Chondrocyte (in vitro differentiated cells): ENCODE measurements at regions not wholly inside any gene's neighbourhood (a gene's known extent, or its start where the extent isn't known, plus 50 kb on each side); places are given as distances from the start of the nearest gene placed in this dataset.

Source experiments
- DNase-seq: peaks from one replicate; pipeline ENCODE4 v3.0.0; 2021; ENCODE audit warnings: mixed read lengths, low spot score
- H3K27ac Mint-ChIP-seq: one replicate; pipeline ENCODE4 v1.8.0; 2021; ENCODE audit warnings: mild to moderate bottlenecking, moderate library complexity, mixed read lengths; ENCODE audit not compliant: unreplicated experiment
- H3K27me3 Mint-ChIP-seq: 2 replicates; pipeline ENCODE4 v1.8.0; 2021; ENCODE audit warnings: low read depth, mixed read lengths
- H3K36me3 Mint-ChIP-seq: 2 replicates; pipeline ENCODE4 v1.8.0; 2021; ENCODE audit warnings: low read depth, mixed read lengths
- H3K4me1 Mint-ChIP-seq: 2 replicates; pipeline ENCODE4 v1.8.0; 2021; ENCODE audit warnings: low read depth, mild to moderate bottlenecking, mixed read lengths
- H3K4me3 Mint-ChIP-seq: one replicate; pipeline ENCODE4 v1.8.0; 2021; ENCODE audit warnings: mild to moderate bottlenecking, moderate library complexity, mixed read lengths; ENCODE audit not compliant: unreplicated experiment
- H3K9me3 Mint-ChIP-seq: 2 replicates; pipeline ENCODE4 v1.8.0; 2021; ENCODE audit warnings: low read depth, mixed read lengths
- CTCF ChIP-seq: fragments of 200-600 bp; sonication (generic); IDR thresholded peaks from 2 replicates; pipeline ENCODE4 v1.5.0; 2021; ENCODE audit warnings: antibody characterized with exemption, mild to moderate bottlenecking, moderate library complexity

DNA sequence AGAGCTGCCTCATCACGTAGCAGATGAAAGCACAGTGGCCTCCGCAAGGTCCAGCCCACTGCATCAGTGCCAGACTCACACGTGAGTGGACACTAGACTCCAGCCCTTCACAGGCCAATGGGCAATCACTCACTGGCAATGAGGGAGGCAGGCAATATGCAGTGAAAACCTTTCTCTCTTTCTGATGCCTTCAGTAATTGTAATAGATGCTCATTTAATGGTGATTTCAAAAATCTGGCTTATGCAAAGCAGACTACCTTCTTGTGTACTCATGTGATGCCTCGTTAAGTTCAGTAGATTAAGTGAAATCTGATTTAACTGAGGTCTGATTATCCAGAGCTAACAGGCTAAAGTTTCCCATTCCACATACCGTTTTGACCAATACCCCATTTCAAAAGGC, 546.9 kb downstream of the MIAT start:
- Mint-ChIP-seq H3K4me1 (peaks cover 70% of the 10 kb centered on the region), H3K4me3 (no peak overlapping the region), H3K36me3 (no peaks in the 10 kb centered on the region), H3K27ac (no peak overlapping the region), H3K9me3 (no peaks in the 10 kb centered on the region), H3K27me3 (no peaks in the 10 kb centered on the region)
- no peak for DNase-seq
- no peak for TF ChIP-seq CTCF

DNA sequence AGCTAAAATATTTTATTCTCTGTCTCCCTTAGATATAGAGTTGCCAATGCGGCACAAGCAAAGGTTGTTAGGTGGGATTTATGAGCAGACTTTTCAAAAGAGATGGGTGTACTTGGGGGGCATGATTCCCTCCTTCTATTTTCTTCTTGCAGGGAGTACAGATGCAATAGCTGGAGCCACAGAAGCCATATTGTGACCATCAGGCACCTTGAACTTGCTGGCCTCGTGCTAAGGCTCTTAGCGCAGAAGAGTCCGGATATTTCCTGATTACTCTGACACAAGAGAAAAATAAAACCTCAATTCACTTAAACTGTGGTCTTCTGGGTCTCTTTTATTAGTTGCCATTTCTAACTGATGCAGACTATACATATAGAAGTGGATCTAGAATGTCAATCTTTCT, 547.4 kb downstream of the MIAT start:
- Mint-ChIP-seq H3K27me3 (no peaks in the 10 kb centered on the region), H3K4me3 (no peak overlapping the region), H3K27ac (no peak overlapping the region), H3K4me1 (peaks cover 71% of the 10 kb centered on the region), H3K9me3 (no peaks in the 10 kb centered on the region), H3K36me3 (no peaks in the 10 kb centered on the region)
- DNase-seq: no peak
- TF ChIP-seq CTCF: no peak

DNA sequence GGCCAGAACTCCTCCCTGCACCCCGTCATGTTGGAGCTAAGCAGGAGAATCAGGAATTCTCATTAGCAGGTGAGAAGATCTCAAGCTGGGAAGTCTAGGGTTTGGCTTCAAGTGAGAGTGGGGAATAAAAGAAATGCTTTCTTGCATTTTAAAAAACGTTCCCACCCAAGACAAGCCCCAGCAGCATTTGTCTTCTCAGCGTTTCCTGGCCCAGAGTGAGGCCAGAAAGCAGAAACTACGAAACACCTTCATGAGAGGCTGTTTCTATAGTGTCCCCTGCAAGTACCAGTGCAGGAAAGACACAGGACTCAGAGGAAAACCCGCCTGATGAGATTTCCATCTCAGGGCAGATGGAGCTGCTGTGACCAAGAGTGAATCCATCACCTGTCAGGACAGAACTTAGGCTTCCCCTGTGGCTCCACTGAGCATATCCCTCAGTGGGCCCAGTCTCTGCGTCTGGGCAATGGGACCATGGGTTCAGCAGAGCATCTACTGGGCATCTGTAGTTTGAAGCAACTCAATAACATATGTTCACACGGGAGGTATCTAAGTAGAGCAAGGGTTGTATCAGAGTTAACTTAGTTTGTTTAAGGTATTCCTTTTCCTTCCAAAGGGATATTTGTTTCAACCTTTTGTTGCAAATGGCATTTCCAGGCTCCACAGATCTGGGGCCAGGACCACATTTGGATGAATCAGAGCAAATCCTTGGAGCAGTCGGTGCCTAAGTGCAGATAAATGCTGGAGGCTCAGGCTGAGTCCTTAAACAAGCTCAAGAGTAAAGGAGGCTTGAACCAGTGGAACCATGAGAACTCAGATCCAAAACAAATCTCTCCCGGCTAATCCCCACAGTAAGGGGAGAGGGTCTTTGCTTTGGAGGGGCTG, 548.3 kb downstream of the MIAT start:
- peak overlapping the region; percentile 92 for H3K27ac Mint-ChIP-seq
- no peak for TF ChIP-seq CTCF
- H3K9me3 Mint-ChIP-seq: no peaks in the 10 kb centered on the region
- H3K36me3 Mint-ChIP-seq: no peaks in the 10 kb centered on the region
- H3K4me1 Mint-ChIP-seq: peaks cover 69% of the 10 kb centered on the region
- no peaks in the 10 kb centered on the region for H3K27me3 Mint-ChIP-seq
- H3K4me3 Mint-ChIP-seq: no peak overlapping the region
- no peak for DNase-seq

DNA sequence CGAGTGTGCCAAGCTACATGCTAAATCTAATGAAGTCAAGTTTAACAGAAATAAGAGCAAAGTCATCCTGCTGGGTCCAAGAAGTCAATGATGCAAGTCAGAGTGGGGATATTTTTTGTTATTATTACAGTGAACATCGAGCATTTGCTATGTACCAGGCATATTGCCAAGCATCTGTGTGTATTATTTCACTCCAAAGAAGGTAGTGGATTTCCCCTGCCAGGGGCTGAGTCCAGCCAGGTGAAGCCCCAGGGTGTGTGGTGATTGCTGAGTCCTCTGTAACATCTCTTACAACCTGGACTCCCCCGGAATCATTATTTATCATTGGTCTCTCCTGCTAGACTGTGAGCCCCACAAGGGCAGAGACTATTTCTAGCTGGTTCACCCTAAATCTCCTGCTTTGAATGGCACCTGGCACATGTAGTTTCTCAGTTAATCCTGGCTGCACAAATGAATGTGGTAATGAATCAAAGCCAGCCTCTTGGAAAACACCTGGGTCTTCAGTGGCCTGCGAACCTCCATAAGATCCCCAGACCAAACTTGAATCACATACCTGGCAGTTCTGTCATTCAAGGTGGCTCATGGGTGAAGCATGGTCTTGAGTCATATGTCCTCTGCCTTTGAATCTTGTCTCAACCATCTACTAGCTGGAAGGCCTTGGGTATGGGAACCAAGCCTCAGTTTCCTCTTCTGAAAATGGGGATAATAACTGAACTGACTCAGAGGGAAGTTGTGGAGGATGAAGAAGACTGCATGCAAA, 549.2 kb downstream of the MIAT start:
- no peak for DNase-seq
- no peak for TF ChIP-seq CTCF
- Mint-ChIP-seq H3K36me3 (no peaks in the 10 kb centered on the region), H3K4me3 (no peak overlapping the region), H3K4me1 (peaks cover 66% of the 10 kb centered on the region), H3K9me3 (no peaks in the 10 kb centered on the region), H3K27ac (peak overlapping the region; percentile 92), H3K27me3 (no peaks in the 10 kb centered on the region)

- Mint-ChIP-seq H3K36me3 (no peaks in the 10 kb centered on the region), H3K4me3 (no peak overlapping the region), H3K4me1 (peaks cover 66% of the 10 kb centered on the region), H3K27ac (peak overlapping the region; percentile 88), H3K9me3 (no peaks in the 10 kb centered on the region), H3K27me3 (no peaks in the 10 kb centered on the region)
- DNase-seq: no peak
- TF ChIP-seq CTCF: no peak
These were observed 549.9 kb downstream of the MIAT start for GRCh38 chr22:27207266-27207665.
